Tibial nerve (tissue), 4 donors: ENCODE measurements at regions not wholly inside any gene's neighbourhood (a gene's known extent, or its start where the extent isn't known, plus 50 kb on each side); places are given as distances from the start of the nearest gene placed in this dataset.

Experiments
- EP300 ChIP-seq, 2 donors: sonication (generic); formaldehyde crosslinking; IDR thresholded peaks; one replicate each; pipeline ENCODE4 v1.6.1; 2017; ENCODE audit warnings: antibody characterized with exemption in 2 of 2, mild to moderate bottlenecking in 1 of 2
- POLR2A ChIP-seq, 2 donors: fragments of 450-650 bp; IDR thresholded peaks; one replicate each; pipeline ENCODE4 v1.6.1; 2017; ENCODE audit warnings: antibody characterized with exemption in 2 of 2, mild to moderate bottlenecking in 2 of 2, moderate library complexity in 2 of 2
- TF ChIP-seq, protein P1 (sequence below), 5 experiments: fragments of 200-600 bp in 3 of 5; fragments of 450-650 bp in 2 of 5; sonication (generic) in 3 of 5; IDR thresholded peaks; one replicate each; pipeline ENCODE4 v1.5.1; 2016 to 2019; ENCODE audit warnings: antibody characterized with exemption in 5 of 5, mild to moderate bottlenecking in 3 of 5, moderate library complexity in 2 of 5

DNA sequence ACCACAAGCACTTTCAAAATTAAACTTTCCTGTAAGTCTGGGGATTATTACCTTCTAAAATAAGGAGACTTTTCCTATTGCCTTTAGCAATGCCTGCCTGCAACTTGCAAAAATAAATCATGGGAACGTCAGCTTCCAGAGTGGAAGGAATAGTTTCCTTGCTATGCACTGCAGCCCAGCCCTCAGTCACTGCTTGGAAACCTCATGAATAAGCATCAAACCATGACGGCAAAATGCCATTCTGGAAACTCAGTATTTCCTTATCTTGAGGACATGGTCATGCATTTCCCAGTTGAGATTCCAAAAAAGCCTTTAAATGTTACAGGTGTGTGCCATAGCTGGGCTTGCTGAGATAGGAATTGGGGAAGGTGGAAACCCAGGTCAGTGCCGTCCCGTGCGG, 84.2 kb upstream of the OTOS start:
- TF ChIP-seq, protein P1, sequence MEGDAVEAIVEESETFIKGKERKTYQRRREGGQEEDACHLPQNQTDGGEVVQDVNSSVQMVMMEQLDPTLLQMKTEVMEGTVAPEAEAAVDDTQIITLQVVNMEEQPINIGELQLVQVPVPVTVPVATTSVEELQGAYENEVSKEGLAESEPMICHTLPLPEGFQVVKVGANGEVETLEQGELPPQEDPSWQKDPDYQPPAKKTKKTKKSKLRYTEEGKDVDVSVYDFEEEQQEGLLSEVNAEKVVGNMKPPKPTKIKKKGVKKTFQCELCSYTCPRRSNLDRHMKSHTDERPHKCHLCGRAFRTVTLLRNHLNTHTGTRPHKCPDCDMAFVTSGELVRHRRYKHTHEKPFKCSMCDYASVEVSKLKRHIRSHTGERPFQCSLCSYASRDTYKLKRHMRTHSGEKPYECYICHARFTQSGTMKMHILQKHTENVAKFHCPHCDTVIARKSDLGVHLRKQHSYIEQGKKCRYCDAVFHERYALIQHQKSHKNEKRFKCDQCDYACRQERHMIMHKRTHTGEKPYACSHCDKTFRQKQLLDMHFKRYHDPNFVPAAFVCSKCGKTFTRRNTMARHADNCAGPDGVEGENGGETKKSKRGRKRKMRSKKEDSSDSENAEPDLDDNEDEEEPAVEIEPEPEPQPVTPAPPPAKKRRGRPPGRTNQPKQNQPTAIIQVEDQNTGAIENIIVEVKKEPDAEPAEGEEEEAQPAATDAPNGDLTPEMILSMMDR (IDR thresholded peaks at IDR 0.05): no peak
- no peak for TF ChIP-seq POLR2A (IDR thresholded peaks at IDR 0.05)
- TF ChIP-seq EP300 (IDR thresholded peaks at IDR 0.05): no peak
